Pons (tissue), 1 donor: ENCODE measurements at regions not wholly inside any gene's neighbourhood (a gene's known extent, or its start where the extent isn't known, plus 50 kb on each side); places are given as distances from the start of the nearest gene placed in this dataset.
A peak's percentile ranks its signal among the peaks of the same experiment; 100 is the strongest.
"Not testable (repeated sequence)": the region's sequence is repeated elsewhere in the genome, so short reads cannot be mapped to it uniquely, and the experiment has no call there.

Experiments
- DNase-seq: peaks from one replicate; pipeline ENCODE4 v3.0.0-alpha.2; 2016; ENCODE audit warnings: low spot score

DNA sequence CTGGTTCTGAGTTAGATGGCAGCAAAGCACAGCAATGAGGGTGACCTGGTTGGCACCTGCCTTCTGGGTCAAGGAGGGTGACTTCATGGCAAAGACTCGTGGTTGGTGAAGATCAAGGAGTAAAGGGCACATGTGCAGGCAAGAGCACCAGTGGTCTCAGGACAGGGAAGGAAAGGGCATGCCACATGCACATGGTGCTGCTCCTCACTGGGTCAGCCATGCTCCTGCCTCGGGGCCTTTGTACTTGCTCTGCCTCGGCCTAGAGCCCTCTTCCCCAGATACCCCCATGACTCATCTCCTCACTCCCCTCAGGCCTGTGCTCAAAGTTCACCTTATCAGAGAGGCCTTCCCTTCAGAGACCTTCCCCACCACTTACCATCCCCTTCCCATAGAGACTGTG, 106.7 kb upstream of the KDM7A start:
- no peak for DNase-seq

DNA sequence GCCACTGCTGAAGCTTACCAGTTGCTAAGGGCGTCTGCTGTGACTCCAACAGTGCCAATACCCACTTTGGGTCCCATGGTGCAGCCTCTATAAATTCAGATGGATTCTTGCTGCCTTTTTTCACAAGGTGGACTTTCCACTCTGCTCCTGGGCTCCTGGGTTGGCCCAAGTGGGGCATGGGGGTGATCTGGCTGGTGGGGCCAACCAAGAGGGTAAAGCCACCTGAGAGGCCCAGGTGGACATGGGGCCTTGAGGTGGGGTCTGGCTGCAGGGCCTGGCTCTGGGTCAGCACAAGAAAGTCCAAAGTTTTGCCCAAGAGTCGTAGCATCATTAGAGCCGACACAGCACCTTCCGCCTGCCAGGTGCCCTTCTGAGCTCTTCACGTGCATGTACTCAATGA, 105.2 kb upstream of the KDM7A start:
- no peak for DNase-seq

DNA sequence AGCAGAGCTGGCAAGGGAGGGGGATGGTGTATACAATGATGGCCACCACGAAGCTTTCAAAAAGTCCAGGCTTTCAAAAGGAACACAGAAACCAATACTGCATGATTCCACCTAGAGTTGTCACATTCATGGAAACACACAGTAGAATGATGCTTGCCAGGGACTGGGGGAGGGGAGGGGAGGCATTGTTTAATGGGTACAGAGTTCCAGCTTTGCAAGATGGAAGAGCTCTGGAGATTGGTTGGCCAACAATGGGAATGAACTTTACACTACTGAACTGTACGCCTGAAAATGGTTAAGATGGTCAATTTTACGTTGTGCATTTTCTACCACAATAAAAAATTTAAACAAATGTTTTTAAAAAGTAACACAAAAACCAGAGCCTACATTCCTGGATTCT, 104.5 kb upstream of the KDM7A start:
- DNase-seq = no peak

DNA sequence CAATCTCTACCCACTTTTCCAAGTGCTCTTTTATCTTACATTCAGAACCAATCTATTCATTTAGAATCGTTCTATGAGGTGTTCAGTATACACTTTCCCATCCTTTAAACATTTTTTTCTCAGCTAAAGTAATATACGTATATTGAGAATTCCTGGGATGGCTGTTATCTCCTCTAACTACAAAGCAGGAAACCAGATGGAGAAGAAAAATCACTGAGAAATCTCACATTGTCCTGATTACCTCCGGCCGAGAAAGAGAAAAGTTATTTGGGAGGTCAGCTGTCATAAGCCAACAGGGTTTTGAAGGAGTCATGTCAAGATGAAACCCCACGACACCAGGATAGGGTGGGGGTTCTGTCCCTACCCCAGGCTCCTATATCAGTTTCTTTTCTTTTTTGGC, 99.2 kb upstream of the KDM7A start:
- DNase-seq = no peak

DNA sequence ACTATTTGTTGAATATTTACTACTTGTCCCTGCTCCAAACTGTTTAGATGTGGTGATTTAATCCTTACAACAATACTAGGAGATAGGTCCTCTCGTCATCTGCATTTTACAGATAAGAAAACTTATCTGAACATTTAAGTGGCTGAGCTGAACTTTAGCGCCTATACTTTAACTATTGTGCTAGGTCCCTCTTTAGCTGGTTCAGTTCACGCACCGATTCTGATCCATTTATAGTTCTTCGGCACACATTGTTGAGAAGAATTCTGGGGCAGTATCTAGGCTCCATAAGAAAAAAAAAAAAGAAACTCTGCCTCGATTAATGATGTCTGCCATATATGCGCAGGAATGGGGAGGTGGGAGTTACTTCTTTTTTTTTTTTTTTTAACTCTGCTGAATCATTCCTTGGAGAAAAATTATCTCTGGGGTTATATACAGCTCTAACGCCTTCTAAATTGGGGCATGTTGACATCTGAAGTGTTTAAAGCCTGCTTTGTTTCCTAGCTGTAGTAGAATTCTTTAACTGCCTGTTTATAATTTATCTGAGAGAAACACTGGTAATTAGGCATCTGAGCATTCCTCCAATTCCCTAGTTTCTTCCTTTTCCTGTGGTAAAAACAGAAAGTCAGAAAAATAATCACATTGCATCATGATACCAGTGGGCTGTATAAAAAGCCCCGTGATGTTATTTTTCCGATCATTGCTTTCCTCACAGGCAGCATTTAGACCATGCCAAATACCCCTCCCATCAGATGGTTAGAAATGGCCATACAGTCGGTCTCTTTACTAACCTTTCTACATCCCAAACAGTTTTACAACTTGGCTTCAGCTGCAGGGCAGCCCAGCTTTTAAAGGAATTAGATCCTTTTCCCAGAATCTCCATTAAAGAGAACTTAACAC, 98.5 kb upstream of the KDM7A start:
- peak; percentile 4 for DNase-seq

DNA sequence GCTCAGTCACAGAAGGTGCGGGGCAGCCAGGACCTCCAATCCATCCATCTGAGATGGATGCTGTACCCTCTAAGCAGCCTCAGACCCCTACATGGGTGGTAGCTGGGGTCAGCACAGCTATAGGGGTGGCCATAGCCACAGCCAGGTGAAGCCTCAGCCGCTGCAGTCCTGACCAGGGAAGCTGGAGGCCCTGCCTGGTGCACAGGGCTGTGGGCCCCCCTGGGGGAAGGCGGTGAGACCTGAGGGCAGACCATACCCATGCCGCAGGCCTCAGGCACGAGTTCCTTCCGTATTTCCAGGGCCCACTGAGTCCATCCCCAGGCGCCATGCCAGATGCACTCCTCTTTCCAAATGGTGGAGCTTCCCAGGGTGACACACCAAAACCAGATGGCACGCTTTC, 96.6 kb upstream of the KDM7A start:
- no peak for DNase-seq

DNA sequence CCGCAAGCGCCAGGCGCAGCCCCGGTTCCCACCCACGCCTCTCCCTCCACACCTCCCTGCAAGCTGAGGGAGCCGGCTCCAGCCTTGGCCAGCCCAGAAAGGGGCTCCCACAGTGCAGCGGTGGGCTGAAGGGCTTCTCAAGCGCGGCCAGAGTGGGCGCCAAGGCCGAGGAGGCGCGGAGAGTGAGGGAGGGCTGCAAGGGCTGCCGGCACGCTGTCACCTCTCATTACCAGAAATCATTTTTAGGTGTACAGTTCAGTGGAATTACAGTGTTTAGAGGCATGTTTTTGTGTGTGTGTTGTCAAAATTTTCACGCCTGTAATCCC, 94.8 kb upstream of the KDM7A start:
- DNase-seq = not testable (repeated sequence)

DNA sequence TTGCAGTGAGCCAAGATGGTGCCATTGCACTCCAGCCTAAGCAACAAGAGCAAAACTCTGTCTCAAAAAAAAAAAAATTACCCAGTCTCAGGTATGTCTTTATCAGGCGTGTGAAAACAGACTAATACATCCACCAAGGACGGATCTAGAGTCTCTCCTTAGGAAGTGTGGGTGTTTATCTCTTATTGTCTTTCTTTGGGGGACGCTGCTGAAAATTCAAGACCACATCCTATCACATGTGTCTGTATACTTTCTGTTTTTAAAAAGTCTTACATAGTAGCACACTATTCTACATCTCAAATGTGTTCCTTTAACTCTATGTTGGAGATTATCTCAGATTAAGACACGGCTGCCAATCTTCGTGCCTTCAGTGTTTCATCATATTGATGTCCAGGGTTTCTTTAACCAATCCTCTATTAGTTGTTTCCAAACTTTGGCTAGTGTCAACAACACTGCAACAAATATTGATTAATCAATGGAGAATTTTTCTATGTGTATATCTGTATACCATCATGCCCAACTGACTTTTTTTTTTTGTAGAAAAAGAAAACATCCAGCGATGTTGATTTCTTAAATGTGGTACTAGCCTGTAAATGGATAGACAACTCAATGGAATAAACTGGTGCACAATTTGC, 92.3 kb upstream of the KDM7A start:
- no peak for DNase-seq

DNA sequence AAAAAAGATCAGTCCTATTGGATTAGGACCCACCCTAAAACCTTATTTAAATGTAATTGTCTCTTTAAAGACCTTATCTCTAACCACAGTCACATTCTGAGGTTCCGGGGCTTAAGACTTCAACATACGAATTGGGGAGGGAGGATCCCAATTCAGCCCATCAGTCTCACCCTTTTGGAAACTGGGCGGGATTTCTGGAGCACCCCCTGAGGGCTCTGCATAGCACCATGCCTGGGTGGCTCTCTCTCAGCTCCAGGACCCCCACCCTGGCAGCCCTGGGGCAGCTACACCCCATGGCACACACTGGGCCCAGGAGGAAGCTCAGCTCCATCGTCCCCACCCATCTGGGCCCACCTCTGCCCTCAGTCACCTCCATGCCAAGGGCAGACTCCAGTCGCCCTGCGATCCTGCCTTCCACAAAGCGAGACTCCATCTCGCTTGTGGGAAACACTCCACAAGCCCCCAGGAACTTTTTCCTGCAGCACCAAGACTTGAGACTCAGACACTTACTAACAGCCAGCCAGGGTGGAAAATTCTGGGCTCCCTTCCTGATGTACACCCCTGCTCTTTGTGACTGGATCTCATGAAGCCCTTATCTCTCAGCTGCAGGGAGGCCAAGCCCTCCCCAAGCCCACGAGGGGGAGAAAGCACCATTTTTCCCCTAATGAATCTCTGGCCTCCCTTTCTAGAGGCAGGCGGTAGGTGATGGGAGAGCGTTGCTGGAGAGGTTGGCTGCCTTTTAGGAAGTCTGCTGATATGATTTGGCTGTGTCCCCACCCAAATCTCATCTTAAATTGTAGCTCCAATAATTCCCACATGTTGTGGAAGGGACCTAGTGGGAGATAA, 90.8 kb upstream of the KDM7A start:
- DNase-seq = no peak

DNA sequence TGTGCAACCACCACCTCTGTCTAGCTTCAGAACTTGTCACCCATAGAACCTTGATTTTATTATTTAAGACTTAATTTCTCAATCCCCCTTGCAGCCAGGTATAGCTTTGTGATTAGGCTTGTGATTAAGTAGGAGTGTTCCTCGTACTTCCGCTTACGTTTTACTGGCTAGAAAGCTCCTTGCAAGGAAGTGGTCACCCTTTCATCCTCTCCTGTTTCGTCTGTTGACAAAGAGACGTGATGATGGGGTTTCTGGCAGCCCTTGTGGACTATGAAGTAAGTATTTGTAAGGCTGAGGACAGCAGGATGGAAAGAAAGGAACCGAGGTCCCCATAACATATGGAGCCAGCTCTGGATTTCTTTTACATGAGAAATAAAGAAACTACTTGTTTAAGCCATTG, 86.5 kb upstream of the KDM7A start:
- no peak for DNase-seq

DNA sequence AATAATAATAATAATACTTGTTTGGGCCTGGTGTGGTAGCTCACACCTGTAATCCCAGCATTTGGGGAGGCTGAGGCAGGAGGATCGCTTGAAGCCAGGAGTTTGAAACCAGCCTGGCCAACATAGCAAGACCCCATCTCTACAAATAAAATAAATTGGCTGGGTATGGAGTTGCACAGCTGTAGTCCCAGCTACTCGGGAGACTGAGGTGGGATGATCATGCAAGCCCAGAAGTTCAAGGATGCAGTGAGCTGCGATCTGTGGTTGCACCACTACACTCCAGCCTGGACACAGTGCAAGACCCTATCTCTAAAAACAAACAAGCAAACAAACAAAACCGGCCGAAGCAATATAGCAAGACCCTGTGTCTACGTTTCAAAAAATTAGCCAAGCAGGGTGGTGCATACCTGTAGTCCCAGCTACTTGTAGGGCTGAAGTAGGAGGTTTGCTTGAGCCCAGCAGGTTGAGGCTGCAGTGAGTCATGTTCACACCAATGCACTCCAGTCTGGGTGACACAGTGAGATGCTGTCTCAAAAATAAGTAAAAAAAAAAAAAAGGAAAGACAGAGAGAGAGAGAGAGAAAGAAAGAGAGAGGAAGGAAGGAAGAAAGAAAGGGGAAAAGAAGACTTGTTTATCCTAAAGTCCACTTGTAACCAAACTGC, 85.6 kb upstream of the KDM7A start:
- no peak for DNase-seq

DNA sequence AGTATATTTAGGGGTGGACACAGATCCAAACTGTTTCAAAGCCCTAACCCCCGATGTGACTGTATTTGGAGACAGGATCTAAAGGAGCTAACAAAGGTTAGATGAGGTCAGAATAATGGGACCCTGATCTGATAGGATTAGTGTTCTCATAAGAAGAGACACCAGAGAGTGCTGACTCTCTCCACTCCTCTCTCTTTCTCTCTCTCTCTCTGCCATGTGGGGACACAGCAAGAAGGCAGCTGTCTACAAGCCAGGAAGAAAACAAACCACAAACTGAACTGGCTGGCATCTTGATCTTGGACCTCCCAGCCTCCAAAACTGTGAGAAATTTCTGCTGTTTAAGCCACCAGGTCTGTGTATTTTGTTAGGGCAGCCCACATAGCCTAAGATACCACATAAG, 84.7 kb upstream of the KDM7A start:
- DNase-seq = no peak

DNA sequence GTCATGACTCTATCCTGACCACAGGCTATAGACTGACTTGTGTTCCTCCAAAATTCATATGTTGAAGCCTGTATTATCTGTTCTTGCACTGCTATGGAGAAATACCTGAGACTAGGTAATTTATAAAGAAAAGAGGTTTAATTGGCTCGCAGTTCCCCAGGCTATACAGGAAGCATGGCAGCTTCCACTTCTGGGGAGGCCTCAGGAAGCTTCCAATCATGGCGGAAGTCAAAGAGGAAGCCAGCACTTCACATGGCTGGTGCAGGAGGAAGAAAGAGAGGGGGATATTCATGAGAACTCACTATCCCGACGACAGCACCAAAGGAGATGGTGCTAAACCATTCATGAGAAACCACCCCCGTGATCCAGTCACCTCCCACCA, 84.3 kb upstream of the KDM7A start:
- no peak for DNase-seq

DNA sequence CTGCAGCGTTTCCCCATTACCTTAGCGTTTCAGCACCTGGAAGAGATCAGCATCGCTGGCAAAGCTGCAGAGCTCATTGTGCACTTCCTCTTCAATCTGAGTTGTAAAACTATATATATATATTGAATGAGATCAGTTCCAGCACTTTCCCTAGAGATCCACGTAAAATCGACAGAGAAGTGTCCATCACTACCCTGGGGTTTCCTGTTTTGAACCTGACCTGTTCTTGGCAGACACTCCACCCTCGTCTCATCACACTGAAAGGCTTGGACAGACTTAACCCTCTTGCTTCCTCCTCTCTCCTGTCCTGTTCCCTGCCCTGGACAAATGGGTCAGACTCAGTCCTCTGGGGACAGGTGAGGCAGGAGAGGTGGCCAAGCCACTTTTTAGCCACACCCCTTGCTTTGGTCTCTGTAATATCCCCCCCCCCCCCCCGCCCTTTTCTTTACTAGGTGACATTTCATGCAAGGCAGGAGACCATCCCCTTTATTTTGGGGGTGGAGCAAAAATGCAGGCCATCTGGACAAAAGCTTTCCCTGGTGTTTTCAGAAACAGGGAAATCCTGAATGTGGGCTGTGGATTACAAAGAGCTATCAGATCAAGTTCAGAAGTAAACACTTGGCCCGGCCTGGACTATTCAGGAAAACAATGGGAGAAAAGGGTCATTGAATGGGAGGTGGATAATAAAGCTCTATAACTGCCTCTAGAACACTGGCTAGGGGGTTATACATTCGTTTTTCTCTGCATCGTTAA, 83.7 kb upstream of the KDM7A start:
- DNase-seq = peak; percentile 96

DNA sequence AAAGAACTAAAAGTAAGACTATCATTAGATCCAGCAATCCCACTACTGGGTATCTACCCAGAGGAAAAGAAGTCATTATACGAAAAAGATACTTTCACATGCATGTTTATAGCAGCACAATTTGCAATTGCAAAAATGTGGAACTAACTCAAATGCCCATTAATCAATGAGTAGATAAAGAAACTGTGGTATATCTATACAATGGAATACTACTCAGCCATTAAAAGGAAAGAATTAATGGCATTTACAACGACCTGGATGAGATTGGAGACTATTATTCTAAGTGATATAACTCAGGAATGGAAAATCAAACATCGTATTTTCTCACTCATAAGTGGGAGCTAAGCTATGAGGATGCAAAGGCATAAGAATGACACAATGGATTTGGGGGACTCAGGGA, 80.5 kb upstream of the KDM7A start:
- DNase-seq = not testable (repeated sequence)

DNA sequence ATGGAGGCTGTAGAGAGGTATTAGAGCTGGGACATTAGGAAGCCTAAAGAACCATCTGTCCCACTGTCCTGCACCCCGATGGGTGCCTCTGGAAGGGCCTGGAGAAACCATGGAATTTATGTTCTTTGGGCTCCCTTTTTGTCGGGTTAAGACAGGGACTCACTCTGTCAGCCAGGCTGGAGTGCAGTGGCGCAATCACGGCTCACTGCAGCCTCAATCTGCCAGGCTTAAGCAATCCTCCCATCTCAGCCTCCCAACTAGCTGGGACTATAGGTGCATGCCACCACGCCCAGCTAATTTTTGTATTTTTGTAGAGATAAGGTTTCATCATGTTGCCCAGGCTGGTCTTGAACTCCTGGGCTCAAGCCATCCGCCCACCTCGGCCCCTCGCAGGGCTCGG, 78.2 kb upstream of the KDM7A start:
- not testable (repeated sequence) for DNase-seq

DNA sequence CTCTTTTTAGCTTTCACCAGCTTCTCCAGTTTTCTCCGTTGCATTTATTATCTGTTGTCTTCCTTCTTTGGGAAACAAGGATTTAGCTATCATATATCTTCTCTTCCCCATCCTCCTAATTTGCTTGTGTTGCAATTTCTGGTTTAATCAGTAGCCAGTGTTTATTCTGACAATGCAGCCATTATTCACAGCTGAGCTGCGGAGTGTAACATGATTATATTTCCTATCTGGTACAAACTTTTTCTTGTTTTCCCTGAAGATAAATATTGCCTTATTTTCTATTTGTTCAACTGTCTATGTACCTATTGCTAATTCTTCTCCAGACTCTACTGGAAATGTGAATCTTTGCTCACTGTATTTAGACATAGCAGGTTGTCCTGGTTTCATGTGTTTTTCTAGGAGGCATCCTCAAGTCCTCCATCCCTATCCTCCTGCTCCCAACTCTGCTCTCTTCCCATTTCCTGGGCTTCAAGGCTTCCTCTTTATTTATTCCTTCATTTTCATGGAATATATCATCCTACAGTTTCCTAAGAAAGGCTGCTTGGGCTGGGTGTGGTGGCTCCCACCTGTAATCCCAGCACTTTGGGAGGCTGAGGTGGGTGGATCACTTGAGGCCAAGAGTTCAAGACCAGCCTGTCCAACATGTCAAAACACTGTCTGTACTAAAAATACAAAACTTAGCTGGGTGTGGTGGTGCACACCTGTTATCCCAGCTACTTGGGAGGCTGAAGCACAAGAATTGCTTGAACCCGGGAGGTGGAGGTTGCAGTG, 72.4 kb upstream of the KDM7A start:
- DNase-seq = peak; percentile 91

DNA sequence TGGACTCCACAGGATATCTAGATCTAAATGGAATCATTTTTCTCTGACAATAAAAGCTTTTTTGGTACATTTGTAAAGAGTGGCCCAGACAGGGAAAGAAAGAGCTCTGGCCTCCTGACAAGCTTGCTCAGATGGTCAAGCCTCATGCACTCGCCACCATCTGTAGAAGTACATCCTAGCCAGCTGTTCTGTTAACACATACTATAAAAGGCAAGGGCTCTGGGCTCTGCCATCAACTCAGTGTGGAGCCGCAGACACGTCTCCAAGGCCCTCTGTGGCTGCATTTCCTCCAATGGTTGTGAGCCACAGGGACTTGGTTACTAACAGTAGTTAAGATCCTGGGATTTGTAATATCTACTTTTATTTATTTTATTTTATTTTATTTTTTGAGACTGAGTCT, 70.8 kb upstream of the KDM7A start:
- DNase-seq = no peak

DNA sequence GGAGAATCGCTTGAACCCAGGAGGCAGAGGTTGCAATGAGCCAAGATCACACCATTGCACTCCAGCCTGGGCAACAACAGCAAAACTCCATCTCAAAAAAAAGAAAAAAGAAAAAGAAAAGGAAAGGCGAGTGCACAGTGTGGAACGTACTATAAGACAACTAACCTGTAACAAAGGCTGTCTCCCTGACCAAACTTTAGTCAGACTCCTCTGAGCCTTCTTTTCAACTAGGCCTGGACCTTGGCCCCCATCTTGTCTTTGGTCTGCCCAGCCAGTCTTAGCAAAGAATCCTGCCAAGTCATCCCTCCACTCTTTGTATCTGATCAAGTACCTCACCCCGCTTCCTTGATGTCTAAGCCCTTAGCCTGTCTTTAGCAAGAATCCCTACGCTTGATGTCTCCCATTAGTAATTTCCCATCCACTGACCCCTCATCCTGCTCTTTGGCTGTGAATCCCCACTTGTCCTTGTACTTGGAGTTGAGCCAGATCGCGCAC, 68.9 kb upstream of the KDM7A start:
- no peak for DNase-seq
